ENCODE measurements at regions not wholly inside any gene's neighbourhood (a gene's known extent, or its start where the extent isn't known, plus 50 kb on each side); places are given as distances from the start of the nearest gene placed in this dataset.

GRCh38 chr2:219714681-219715400 is 87.4 kb downstream of the SLC4A3 start:
- no peak for TF ChIP-seq POLR2AphosphoS2 (IDR thresholded peaks at IDR 0.05; ENCODE audit: low read depth, low read length)
- no peak for TF ChIP-seq SUZ12 (IDR thresholded peaks at IDR 0.05; ENCODE audit: low read depth, low read length)
- no peak for TF ChIP-seq TP53 (CRISPR knock-in tag; conservative IDR thresholded peaks at IDR 0.05)
- TF ChIP-seq TOE1 (CRISPR knock-in tag; IDR thresholded peaks at IDR 0.05) = no peak
- no peak for TF ChIP-seq ZNF558 (CRISPR knock-in tag; IDR thresholded peaks at IDR 0.05; ENCODE audit: borderline replicate concordance)
- TF ChIP-seq, protein P1, sequence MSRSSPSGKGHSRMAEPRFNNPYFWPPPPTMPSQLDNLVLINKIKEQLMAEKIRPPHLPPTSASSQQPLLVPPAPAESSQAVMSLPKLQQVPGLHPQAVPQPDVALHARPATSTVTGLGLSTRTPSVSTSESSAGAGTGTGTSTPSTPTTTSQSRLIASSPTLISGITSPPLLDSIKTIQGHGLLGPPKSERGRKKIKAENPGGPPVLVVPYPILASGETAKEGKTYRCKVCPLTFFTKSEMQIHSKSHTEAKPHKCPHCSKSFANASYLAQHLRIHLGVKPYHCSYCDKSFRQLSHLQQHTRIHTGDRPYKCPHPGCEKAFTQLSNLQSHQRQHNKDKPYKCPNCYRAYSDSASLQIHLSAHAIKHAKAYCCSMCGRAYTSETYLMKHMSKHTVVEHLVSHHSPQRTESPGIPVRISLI (CRISPR knock-in tag; IDR thresholded peaks at IDR 0.05; ENCODE audit: borderline replicate concordance) = no peak
- no peak for TF ChIP-seq NR1H2 (CRISPR knock-in tag; IDR thresholded peaks at IDR 0.05; ENCODE audit: borderline replicate concordance, low read depth)
